ENCODE measurements at regions not wholly inside any gene's neighbourhood (a gene's known extent, or its start where the extent isn't known, plus 50 kb on each side); places are given as distances from the start of the nearest gene placed in this dataset.
"Not testable (repeated sequence)": the region's sequence is repeated elsewhere in the genome, so short reads cannot be mapped to it uniquely, and the experiment has no call there.

GRCh38 chr3:3685721-3686120 is 113.5 kb upstream of the LRRN1 start:
- DNase-seq: no peak

- no peak for DNase-seq
These were observed 116.0 kb upstream of the LRRN1 start for GRCh38 chr3:3683261-3683660.

- no peak for DNase-seq
These were observed 123.4 kb upstream of the LRRN1 start for GRCh38 chr3:3675801-3676200.

- no peak for DNase-seq
These were observed 124.0 kb upstream of the LRRN1 start for GRCh38 chr3:3675186-3675585.

GRCh38 chr3:3666664-3667063 is 132.6 kb upstream of the LRRN1 start:
- DNase-seq: no peak

GRCh38 chr3:3665961-3666640 is 133.1 kb upstream of the LRRN1 start:
- no peak for DNase-seq

GRCh38 chr3:3665546-3665945 is 133.7 kb upstream of the LRRN1 start:
- DNase-seq: no peak

- no peak for DNase-seq
These were observed 134.3 kb upstream of the LRRN1 start for GRCh38 chr3:3664935-3665334.

- no peak for DNase-seq
These were observed 136.6 kb upstream of the LRRN1 start for GRCh38 chr3:3662610-3663009.

- DNase-seq: no peak
These were observed 144.3 kb upstream of the LRRN1 start for GRCh38 chr3:3654916-3655315.

GRCh38 chr3:3648988-3649679 is 150.1 kb upstream of the LRRN1 start:
- DNase-seq: no peak

GRCh38 chr3:3646934-3647333 is 152.3 kb upstream of the LRRN1 start:
- no peak for DNase-seq

- DNase-seq: not testable (repeated sequence)
These were observed 153.0 kb upstream of the LRRN1 start for GRCh38 chr3:3646103-3646844.

GRCh38 chr3:3641877-3642455 is 157.3 kb upstream of the LRRN1 start:
- no peak for DNase-seq

GRCh38 chr3:3639078-3639477 is 160.2 kb upstream of the LRRN1 start:
- DNase-seq: no peak

GRCh38 chr3:3636815-3637214 is 162.4 kb upstream of the LRRN1 start:
- no peak for DNase-seq

- no peak for DNase-seq
These were observed 164.1 kb upstream of the LRRN1 start for GRCh38 chr3:3635109-3635508.

- DNase-seq: no peak
These were observed 164.9 kb upstream of the LRRN1 start for GRCh38 chr3:3634326-3634725.

GRCh38 chr3:3633761-3634160 is 165.5 kb upstream of the LRRN1 start:
- DNase-seq: no peak

- no peak for DNase-seq
These were observed 166.8 kb upstream of the LRRN1 start for GRCh38 chr3:3632449-3632848.

- DNase-seq: no peak
These were observed 168.1 kb upstream of the LRRN1 start for GRCh38 chr3:3631114-3631513.

- DNase-seq: no peak
These were observed 169.3 kb upstream of the LRRN1 start for GRCh38 chr3:3629911-3630310.

GRCh38 chr3:3628676-3629328 is 170.4 kb upstream of the LRRN1 start:
- no peak for DNase-seq
